C1 segment of cervical spinal cord (tissue), 14 donors: ENCODE measurements at regions not wholly inside any gene's neighbourhood (a gene's known extent, or its start where the extent isn't known, plus 50 kb on each side); places are given as distances from the start of the nearest gene placed in this dataset.
"Not testable (repeated sequence)": the region's sequence is repeated elsewhere in the genome, so short reads cannot be mapped to it uniquely, and the experiment has no call there.

ENCODE experiments used
- DNase-seq, 14 donors: peaks; one replicate each; lab custom pipeline; 2025; lab: John Stamatoyannopoulos, UW

GRCh38 chr12:91763654-91764370 lies 381.8 kb downstream of the BTG1 start:
- DNase-seq = no peak

- DNase-seq = no peak
Observed at GRCh38 chr12:91753649-91754048, 392.0 kb downstream of the BTG1 start.

DNA sequence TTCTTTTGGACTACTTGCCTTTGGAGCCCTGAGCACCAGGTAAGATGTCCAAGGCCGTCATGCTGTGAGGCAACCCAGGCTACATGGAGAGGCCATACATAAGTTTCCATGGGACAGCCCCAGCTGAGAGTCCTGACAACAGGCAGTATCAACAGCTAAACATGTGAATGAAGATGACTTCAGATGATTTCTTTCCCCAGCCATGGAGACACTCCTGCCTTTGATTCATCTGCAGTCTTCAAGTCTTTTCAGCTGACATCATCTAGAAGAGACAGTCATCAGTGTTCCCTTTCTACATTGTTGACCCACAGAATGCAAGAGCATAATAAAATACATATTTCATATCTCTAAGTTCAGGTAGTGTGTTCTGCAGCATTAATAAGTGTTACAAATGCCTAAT lies 398.7 kb downstream of the BTG1 start:
- DNase-seq = no peak

DNA sequence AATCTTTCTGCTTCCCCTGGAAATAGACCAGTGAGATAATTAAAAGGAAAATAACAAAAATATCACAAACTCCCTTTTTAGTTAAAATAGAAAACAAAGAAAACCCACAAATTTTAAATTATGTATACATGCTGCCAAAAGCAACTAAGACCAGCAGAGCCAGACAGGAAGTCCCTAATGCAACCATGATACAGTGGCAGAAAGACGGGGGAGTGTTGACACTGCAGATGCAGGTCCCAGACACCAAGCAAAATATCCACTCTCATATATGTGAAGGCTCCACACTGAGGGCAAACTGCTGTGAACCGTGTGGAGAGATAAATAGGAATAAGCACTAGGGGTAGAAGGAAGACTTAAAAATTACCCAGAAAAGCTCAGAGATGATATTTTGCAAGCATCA lies 401.0 kb downstream of the BTG1 start:
- DNase-seq = peak in 1 of 14 donors; percentile 39

DNA sequence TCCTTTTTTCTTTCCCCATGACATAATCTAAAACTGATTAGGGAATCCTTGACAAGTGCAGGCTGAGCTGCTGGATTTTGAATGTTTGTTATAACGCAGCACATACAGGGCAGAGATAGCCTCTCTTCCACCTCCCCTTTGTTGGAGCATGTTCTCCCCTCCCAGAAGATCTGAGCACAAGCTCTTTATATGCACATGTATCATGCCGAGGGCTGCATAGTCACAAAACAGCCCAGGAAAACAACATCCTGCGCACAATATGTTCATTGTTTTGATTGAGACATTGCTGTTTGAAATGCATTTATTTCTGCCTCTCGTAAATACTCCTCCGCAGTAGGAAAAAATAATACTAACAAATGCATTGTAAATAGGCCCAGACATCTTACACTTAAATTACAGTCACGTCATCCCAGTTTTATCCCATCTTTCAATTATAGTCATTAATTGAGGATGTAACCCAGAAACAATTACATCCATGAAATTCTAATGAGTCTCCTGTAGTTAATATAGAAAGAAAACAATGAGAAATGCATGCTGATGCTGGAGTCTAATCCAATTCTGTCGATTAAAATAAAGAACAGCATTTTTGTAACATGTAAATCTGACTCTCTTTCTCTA lies 401.8 kb downstream of the BTG1 start:
- DNase-seq = peak in 2 of 14 donors; percentile 2 to 26

DNA sequence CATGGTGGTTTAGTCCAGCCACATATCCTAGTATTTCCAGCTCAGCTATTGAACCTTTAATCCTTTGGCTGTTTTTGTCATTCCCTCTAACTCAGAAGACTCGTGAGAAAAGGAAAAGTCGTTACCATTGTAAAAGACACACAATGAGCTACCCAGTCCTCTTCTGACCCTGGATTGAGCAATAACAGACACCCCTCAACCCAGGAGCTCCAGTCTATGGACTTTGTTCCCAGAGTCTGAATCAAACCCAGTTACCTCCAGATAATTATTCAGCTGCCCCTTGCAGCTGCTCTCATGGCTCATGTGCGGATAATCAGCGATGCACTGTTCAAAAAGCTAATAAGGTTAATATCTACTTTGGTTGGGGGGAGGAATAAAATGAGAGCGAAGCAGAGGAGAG lies 402.4 kb downstream of the BTG1 start:
- no peak for DNase-seq

GRCh38 chr12:91741932-91742331 lies 403.7 kb downstream of the BTG1 start:
- DNase-seq = no peak

DNA sequence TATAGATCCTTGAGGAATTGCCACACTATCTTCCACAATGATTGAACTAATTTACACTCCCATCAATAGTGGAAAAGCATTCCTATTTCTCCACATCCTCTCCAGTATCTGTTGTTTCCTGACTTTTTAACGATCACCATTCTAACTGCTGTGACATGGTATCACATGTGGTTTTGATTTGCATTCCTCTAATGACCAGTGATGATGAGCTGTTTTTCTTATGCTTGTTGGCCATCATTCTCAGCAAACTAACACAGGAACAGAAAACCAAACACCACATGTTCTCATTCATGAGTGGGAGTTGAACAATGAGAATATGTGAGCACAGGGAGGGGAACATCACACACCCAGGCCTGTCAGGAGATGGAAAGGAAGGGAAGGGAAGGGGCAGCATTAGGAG lies 411.8 kb downstream of the BTG1 start:
- DNase-seq = not testable (repeated sequence)

DNA sequence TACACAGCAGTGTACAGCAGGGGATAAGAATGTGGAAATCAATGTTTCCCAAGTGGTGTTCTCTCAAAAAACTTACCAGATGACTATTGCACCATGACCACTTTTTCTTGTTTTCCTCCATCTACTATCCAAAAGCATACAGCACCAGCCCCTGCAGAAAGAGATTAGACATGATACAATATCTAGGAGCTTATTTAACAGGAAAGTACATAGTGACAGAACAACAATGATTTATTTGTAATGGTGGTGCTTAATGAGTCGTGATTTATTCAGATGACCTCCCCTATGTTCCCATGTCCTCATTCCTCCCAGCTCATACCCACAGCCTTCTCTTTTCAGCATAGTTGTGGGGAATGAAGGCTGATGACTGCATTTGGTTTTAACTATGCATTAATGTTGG lies 413.6 kb downstream of the BTG1 start:
- DNase-seq = no peak

DNA sequence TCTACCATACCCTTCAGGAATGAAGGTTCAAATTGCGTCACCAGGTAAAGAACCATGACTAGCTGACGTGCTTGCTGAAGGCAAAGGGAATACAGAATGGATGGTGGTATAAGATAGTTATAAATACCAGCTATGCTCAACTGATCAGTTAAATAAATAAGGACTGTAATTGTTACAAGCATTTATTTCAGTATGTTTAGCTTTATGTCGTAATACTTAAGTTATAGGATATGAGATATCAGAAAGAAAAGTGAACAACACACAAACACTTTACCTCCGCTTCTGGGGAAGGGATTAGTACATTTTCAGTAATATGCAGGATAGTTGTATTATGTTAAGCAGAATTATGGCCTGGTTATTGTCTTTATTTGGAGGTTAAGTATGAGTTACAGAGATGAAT lies 416.1 kb downstream of the BTG1 start:
- DNase-seq = no peak

DNA sequence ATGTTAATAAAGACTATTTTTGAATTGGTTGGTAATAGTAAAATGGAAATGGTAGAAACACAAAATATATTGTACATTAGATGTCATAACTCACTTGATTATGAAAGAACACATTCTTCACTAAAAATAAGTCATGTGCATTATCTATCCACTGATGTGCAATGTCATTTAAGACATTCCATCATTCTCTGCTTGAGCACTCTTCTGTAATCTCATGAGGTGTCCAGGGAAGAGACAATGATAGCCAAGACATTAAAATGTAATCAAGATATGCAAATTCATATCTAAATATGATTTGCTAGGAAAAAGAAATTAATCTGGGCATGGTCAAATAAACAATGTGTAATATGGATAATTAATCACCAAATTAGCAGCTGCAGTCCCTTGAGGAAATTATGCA lies 422.5 kb downstream of the BTG1 start:
- DNase-seq = no peak

- DNase-seq = no peak
Observed at GRCh38 chr12:91722072-91722471, 423.6 kb downstream of the BTG1 start.

GRCh38 chr12:91721023-91721422 lies 424.6 kb downstream of the BTG1 start:
- DNase-seq = no peak

DNA sequence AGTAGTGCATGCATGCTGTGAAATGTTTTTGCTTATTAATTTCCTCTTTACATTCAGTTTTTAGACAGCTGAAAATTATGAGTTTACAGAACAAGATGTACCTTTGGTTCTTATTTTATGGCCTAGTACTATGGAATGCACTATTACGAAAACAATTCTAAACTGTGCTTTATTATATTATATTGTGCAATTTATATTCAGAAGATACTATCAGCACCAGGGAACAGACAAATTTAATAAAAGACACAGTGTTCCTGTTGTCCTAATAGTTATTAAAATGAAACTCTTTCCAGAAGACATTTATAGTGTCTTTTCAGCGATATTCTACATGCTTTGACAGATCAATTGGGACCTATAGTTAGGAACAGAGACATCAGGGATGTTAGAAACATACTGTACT lies 427.3 kb downstream of the BTG1 start:
- DNase-seq = no peak

DNA sequence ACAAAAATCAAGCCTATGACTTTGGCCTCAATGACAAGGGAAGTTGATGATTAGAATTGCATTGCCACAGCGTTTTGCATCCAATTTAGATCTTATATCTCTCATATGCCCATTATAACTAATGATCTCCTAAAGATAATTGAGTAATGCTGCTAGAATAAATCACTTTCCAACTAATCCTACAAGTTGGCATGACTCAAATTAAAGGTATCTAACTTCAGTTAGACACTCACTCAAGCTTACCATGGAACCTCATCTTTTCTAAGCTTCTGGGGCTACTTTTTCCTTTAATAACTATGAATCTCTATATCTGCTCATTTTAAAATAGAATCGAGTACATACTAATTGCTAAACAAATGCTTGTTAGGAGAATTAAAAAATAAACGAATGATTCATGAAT lies 427.8 kb downstream of the BTG1 start:
- DNase-seq = no peak

GRCh38 chr12:91711925-91712324 lies 433.7 kb downstream of the BTG1 start:
- not testable (repeated sequence) for DNase-seq

- no peak for DNase-seq
Observed at GRCh38 chr12:91706466-91706865, 439.2 kb downstream of the BTG1 start.

DNA sequence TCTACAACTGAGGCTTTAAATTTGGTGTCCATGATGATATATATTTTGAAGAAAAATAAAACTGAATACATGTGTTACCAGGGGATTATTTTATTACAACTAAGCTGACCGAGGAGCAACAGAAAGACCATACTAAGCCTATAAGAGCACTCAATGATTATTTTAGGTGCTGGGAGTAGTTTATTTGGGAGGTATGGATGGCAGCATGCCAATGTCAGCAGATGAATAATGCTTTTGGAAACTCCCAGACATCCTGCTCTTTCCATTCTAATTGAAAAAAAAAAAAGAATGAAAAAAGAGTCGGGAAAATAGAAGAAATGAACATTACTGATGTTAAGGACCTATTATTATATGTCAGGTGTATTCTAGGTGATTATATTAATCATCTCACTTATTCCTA lies 441.2 kb downstream of the BTG1 start:
- DNase-seq = no peak

GRCh38 chr12:91703491-91704283 lies 442.0 kb downstream of the BTG1 start:
- DNase-seq = no peak

- DNase-seq = no peak
Observed at GRCh38 chr12:91702843-91703425, 442.7 kb downstream of the BTG1 start.

DNA sequence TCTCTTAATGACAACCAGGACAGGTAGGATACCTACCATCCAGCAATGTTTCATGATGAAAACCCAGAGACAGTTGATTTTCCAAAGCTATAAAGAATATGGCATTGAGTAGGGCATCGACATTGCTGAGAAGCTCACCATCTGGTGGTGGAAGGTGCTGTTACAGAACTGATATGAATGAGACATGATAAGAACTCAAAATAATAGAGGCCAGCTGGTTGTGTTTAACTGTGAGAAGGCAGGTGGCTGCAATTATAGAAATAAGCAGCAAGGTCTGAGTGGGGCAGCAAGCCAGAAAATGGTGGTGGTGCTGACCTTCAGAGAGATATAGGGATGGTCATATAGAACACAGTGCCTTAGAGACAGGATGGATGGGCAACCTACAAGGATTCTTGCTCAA lies 449.7 kb downstream of the BTG1 start:
- DNase-seq = no peak

DNA sequence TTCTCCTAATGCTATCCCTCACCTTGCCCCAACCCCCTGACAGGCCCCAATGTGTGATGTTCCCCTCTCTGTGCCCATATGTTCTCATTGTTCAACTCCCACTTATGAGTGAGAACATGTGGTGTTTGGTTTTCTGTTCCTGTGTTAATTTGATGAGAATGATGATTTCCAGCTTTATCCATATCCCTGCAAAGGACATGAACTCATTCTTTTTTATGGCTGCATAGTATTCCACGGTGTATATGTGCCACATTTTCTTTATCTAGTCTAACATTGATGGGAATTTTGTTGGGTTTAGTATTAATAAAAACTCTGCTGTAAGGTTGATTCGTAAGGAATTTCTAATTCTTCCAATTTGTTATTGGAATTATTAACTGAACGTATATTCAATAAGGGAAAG lies 450.2 kb downstream of the BTG1 start:
- DNase-seq = not testable (repeated sequence)
